ENCODE measurements at regions not wholly inside any gene's neighbourhood (a gene's known extent, or its start where the extent isn't known, plus 50 kb on each side); places are given as distances from the start of the nearest gene placed in this dataset.

GRCh38 chr19:31205887-31206518 is 143.2 kb downstream of the TSHZ3 start:
- Histone ChIP-seq H3K4me3 (no peak overlapping the region), H3K4me1 (no peaks in the 10 kb centered on the region), H3K27me3 (no peaks in the 10 kb centered on the region), H3K36me3 (no peaks in the 10 kb centered on the region), H3K9me3 (no peaks in the 10 kb centered on the region), H3K27ac (no peak overlapping the region)
- TF ChIP-seq CTCF (IDR thresholded peaks at IDR 0.05), result no peak
- DNase-seq (ENCODE audit: low spot score in 2 of 2), result no peak
- intact Hi-C loops (cut with DNase I), result no loop called here

GRCh38 chr19:31204115-31204514 is 145.1 kb downstream of the TSHZ3 start:
- H3K9me3 ChIP-seq, result no peaks in the 10 kb centered on the region
- H3K4me3 ChIP-seq, result no peak overlapping the region
- H3K36me3 ChIP-seq, result no peaks in the 10 kb centered on the region
- intact Hi-C loops (cut with DNase I), result no loop called here
- H3K27me3 ChIP-seq, result no peaks in the 10 kb centered on the region
- no peaks in the 10 kb centered on the region for H3K4me1 ChIP-seq
- no peak for DNase-seq (ENCODE audit: low spot score in 2 of 2)
- TF ChIP-seq CTCF (IDR thresholded peaks at IDR 0.05), result no peak
- H3K27ac ChIP-seq, result no peak overlapping the region

- intact Hi-C loops (cut with DNase I), result no loop called here
- Histone ChIP-seq H3K36me3 (no peaks in the 10 kb centered on the region), H3K4me1 (no peaks in the 10 kb centered on the region), H3K9me3 (peaks cover 4 to 6% of the 10 kb centered on the region in 2 donors), H3K27ac (no peak overlapping the region), H3K27me3 (no peaks in the 10 kb centered on the region), H3K4me3 (no peak overlapping the region)
- no peak for DNase-seq (ENCODE audit: low spot score in 2 of 2)
- TF ChIP-seq CTCF (IDR thresholded peaks at IDR 0.05), result no peak
Measured at GRCh38 chr19:31185261-31185660, 164.0 kb downstream of the TSHZ3 start.

- H3K4me1 ChIP-seq, result no peaks in the 10 kb centered on the region
- TF ChIP-seq CTCF (IDR thresholded peaks at IDR 0.05), result no peak
- H3K9me3 ChIP-seq, result no peaks in the 10 kb centered on the region
- intact Hi-C loops (cut with DNase I), result no loop called here
- no peak for DNase-seq (ENCODE audit: low spot score in 2 of 2)
- no peak overlapping the region for H3K27ac ChIP-seq
- H3K27me3 ChIP-seq, result no peaks in the 10 kb centered on the region
- H3K36me3 ChIP-seq, result no peaks in the 10 kb centered on the region
- no peak overlapping the region for H3K4me3 ChIP-seq
Measured at GRCh38 chr19:31181535-31181934, 167.7 kb downstream of the TSHZ3 start.

- intact Hi-C loops (cut with DNase I), result no loop called here
- H3K4me1 ChIP-seq, result no peaks in the 10 kb centered on the region
- H3K27ac ChIP-seq, result no peak overlapping the region
- no peak overlapping the region for H3K4me3 ChIP-seq
- DNase-seq (ENCODE audit: low spot score in 2 of 2), result no peak
- no peaks in the 10 kb centered on the region for H3K9me3 ChIP-seq
- no peak for TF ChIP-seq CTCF (IDR thresholded peaks at IDR 0.05)
- H3K27me3 ChIP-seq, result no peaks in the 10 kb centered on the region
- H3K36me3 ChIP-seq, result no peaks in the 10 kb centered on the region
Measured at GRCh38 chr19:31180907-31181306, 168.3 kb downstream of the TSHZ3 start.

GRCh38 chr19:31179471-31179852 is 169.8 kb downstream of the TSHZ3 start:
- no peaks in the 10 kb centered on the region for H3K9me3 ChIP-seq
- H3K4me3 ChIP-seq, result no peak overlapping the region
- no peaks in the 10 kb centered on the region for H3K4me1 ChIP-seq
- H3K27me3 ChIP-seq, result no peaks in the 10 kb centered on the region
- H3K27ac ChIP-seq, result no peak overlapping the region
- intact Hi-C loops (cut with DNase I), result no loop called here
- no peak for DNase-seq (ENCODE audit: low spot score in 2 of 2)
- TF ChIP-seq CTCF (IDR thresholded peaks at IDR 0.05), result no peak
- H3K36me3 ChIP-seq, result no peaks in the 10 kb centered on the region

Data from ascending aorta (tissue), 2 donors.